ENCODE measurements at regions not wholly inside any gene's neighbourhood (a gene's known extent, or its start where the extent isn't known, plus 50 kb on each side); places are given as distances from the start of the nearest gene placed in this dataset.
A peak's percentile ranks its signal among the peaks of the same experiment; 100 is the strongest.

DNA sequence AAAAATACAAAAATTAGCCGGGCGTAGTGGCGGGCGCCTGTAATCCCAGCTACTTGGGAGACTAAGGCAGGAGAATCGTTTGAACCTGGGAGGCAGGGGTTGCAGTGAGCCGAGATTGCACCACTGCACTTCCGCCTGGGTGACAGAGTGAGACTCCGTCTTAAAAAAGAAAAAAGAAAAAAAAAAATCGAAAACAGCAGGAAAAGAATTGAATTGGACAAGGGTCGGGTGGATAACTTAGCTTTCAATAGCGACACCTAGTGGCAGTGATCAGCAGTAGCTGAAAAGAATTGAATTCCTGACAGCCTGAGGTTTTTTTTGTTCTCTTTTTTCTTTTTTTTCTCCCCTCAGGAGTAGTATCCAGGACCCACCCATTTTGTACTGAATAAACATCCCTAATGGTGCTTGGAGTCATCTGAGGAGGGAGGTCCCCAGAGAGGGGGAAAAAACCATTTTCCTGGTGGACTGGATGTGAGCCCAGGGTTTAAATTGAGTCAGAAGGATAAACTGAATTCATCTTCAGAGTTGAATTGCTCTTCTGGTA is 55.1 kb downstream of the CYCS start:
- CTCF ChIA-PET: interaction anchor here (0.6 to 17.3 kb wide), 35 partner anchors 9 to 513 kb away, joined by 3 to 188 read pairs (median 3); no protein-coding TSS in a partner anchor

DNA sequence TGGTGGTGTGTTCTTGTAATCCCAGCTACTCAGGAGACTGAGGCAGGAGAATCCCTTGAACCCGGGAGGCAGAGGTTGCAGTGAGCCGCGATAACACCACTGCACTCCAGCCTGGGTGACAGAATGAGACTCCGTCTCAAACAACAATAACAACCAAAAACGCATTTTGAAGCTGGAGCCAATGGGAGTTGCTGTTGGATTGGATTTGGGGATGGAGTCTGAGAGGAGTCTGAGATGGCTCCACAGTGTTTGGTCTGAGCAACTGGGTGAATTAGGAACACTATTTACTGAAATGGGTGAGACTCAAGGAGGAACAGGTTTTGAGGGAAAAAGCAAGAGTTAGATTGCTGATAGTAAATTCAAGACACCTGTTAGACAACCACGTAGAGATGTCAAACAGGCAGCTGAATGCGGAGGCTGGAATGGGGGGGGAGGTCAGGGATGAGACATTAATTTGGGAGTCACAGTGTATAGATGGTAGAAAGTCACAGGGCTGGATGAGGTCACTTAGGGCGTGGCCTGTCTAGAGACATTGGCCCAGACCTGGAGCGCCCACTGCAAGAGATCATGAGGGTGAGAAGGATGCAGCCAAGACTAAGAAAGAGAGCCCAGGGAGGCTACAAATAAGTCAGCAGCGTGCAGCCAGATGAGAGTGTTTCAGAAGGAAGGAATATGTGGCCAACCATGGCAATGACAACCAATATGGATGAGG is 56.4 kb downstream of the CYCS start:
- ChIA-PET POLR2A (interaction anchor here (0.5 kb wide), 1 partner anchor 261 kb away, joined by 3 read pairs; no protein-coding TSS in a partner anchor), CTCF (interaction anchor here (0.7 to 1.8 kb wide), 10 partner anchors 8 to 256 kb away, joined by 3 to 13 read pairs (median 4); no protein-coding TSS in a partner anchor)
- DNase-seq (ENCODE audit: extremely low spot score): no peak
- TF ChIP-seq, protein P1, sequence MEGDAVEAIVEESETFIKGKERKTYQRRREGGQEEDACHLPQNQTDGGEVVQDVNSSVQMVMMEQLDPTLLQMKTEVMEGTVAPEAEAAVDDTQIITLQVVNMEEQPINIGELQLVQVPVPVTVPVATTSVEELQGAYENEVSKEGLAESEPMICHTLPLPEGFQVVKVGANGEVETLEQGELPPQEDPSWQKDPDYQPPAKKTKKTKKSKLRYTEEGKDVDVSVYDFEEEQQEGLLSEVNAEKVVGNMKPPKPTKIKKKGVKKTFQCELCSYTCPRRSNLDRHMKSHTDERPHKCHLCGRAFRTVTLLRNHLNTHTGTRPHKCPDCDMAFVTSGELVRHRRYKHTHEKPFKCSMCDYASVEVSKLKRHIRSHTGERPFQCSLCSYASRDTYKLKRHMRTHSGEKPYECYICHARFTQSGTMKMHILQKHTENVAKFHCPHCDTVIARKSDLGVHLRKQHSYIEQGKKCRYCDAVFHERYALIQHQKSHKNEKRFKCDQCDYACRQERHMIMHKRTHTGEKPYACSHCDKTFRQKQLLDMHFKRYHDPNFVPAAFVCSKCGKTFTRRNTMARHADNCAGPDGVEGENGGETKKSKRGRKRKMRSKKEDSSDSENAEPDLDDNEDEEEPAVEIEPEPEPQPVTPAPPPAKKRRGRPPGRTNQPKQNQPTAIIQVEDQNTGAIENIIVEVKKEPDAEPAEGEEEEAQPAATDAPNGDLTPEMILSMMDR (IDR thresholded peaks at IDR 0.05; ENCODE audit: control extremely low read depth, extremely low read depth, low read depth, missing control alignments): no peak

More for the DNA sequence above, 55.1 kb downstream of the CYCS start:
- peak; percentile 81 for DNase-seq (ENCODE audit: extremely low spot score)
- POLR2A ChIA-PET: no interaction called here
- TF ChIP-seq, protein P1 (IDR thresholded peaks at IDR 0.05; ENCODE audit: control extremely low read depth, extremely low read depth, low read depth, missing control alignments): peak; percentile 77

DNA sequence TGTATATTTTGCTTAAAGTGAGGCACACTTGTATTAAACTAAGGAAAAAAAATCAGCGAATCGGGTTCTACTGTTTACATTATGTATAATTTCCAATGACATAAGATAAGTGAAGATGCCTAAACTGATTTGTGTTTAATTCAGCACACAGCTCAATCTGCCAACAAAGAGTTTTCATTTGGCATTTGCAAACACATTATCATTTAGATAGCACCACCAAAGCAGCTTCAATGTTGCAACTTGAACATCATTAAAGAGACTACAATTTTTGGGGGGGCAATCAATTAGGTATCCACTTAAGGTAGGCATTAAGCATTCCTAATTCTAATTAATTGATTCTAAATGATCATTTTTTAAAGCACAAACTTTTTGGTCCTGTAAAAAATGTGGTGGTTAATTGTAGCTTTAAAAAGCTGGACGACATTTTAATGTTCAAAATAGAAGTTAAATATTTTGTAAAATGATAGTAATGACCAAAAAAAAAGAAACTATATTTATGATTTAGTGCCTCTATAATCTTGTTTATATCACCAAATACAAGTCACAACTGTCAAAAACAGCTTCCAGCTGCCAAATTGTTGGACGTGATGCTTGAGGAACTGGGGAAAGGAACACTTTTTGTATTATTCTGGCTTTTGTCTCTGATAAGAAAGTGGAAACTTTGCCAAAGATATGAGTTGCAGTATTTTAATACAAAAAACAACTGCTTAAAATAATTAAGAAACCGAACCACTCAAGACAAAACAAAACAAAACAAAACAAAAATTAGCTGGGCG is 57.1 kb downstream of the CYCS start:
- ChIA-PET CTCF (interaction anchor here (0.7 to 3.0 kb wide), 12 partner anchors 9 to 255 kb away, joined by 3 to 13 read pairs (median 4); no protein-coding TSS in a partner anchor), POLR2A (no interaction called here)
- TF ChIP-seq, protein P1 (IDR thresholded peaks at IDR 0.05; ENCODE audit: control extremely low read depth, extremely low read depth, low read depth, missing control alignments): no peak
- DNase-seq (ENCODE audit: extremely low spot score): no peak

DNA sequence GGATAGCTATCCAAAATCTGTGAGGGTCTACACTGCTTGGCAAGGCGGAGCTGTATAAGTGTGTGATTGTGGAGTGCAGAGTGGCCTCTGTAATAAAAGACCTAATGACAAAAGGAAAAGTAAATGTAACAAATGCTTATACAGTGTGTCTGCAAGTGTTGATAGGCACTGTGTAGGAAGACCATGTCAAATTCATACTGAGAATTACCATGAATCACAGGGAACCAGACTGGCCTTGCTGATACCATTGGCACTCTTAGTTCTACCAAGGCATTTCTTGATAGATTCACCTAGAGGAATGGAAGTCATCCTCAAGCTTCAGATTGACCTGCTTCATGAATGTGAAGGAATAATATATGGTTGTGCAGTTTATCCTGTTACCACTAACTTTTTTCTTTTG is 58.8 kb downstream of the CYCS start:
- CTCF ChIA-PET: interaction anchor here (1.0 to 3.0 kb wide), 6 partner anchors 15 to 254 kb away, joined by 3 to 11 read pairs (median 4); no protein-coding TSS in a partner anchor
- DNase-seq (ENCODE audit: extremely low spot score): no peak
- POLR2A ChIA-PET: no interaction called here
- TF ChIP-seq, protein P1 (IDR thresholded peaks at IDR 0.05; ENCODE audit: control extremely low read depth, extremely low read depth, low read depth, missing control alignments): no peak

DNA sequence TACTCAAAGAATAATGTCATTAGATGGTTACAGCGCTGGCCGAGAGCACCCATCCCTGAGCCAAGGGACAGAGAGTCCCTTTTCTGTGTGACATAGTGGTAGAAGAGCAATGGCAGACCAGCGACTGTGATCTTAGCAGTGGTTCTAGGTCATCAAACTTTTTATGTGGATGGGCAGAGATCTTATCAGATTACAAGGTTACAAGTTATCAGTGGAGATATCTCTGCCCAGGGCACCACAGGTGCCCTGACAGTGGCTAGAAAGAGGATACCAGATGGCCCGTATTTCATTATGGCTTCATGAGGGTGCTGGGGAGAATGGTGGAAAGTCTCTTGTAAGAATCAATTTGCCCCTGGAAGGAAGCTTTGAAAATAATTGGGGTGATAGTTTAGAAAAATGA is 62.7 kb downstream of the CYCS start:
- DNase-seq (ENCODE audit: extremely low spot score): no peak
- POLR2A ChIA-PET: no interaction called here
- TF ChIP-seq, protein P1 (IDR thresholded peaks at IDR 0.05; ENCODE audit: control extremely low read depth, extremely low read depth, low read depth, missing control alignments): no peak
- CTCF ChIA-PET: interaction anchor here (1.2 to 3.2 kb wide), 6 partner anchors 8 to 250 kb away, joined by 3 to 12 read pairs (median 6); no protein-coding TSS in a partner anchor

DNA sequence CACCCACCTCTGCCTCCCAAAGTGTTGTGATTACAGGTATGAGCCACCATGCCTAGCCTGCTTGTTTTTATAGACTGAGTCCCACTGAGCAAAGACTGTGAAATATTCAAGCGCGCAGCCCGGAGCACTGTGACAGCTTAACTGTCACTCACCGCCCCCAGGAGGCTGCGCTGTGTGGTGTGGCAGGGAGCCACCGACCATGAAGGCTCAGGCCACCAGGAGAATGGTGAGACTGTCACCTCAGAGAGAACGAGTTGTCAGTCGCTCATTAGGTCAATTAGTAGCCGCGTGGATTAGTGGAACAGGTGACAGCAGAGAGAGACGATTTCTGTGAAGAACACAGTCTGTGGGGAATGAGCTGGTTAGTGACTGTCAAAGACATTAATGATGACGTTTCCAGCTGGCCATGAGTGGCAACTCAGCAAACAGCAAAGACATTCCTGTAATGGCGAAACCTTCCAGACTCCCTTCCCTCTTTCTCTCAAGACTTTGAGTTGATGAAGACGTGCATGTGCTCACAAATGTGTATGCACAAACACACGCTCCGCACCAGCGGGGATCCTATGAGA is 64.5 kb downstream of the CYCS start:
- TF ChIP-seq, protein P1 (IDR thresholded peaks at IDR 0.05; ENCODE audit: control extremely low read depth, extremely low read depth, low read depth, missing control alignments): no peak
- DNase-seq (ENCODE audit: extremely low spot score): no peak
- POLR2A ChIA-PET: no interaction called here
- CTCF ChIA-PET: interaction anchor here (0.8 to 2.1 kb wide), 4 partner anchors 9 to 272 kb away, joined by 3 to 9 read pairs (median 3); no protein-coding TSS in a partner anchor
